Midbrain (tissue), 1 donor: ENCODE measurements at regions not wholly inside any gene's neighbourhood (a gene's known extent, or its start where the extent isn't known, plus 50 kb on each side); places are given as distances from the start of the nearest gene placed in this dataset.
"Not testable (repeated sequence)": the region's sequence is repeated elsewhere in the genome, so short reads cannot be mapped to it uniquely, and the experiment has no call there.

Source experiments
- DNase-seq: peaks from one replicate; lab custom pipeline; 2025; lab: John Stamatoyannopoulos, UW

- DNase-seq = no peak
These were observed 776.6 kb upstream of the CDH9 start for GRCh38 chr5:27814983-27815382.

GRCh38 chr5:27814286-27814685 is 775.9 kb upstream of the CDH9 start:
- no peak for DNase-seq

- no peak for DNase-seq
These were observed 772.1 kb upstream of the CDH9 start for GRCh38 chr5:27810458-27810857.

- DNase-seq = no peak
These were observed 758.8 kb upstream of the CDH9 start for GRCh38 chr5:27797220-27797619.

GRCh38 chr5:27788184-27788583 is 749.8 kb upstream of the CDH9 start:
- no peak for DNase-seq

- DNase-seq = no peak
These were observed 745.9 kb upstream of the CDH9 start for GRCh38 chr5:27784317-27784716.

GRCh38 chr5:27778121-27778520 is 739.7 kb upstream of the CDH9 start:
- no peak for DNase-seq

GRCh38 chr5:27773636-27774035 is 735.2 kb upstream of the CDH9 start:
- no peak for DNase-seq

GRCh38 chr5:27773166-27773565 is 734.8 kb upstream of the CDH9 start:
- DNase-seq = no peak

- no peak for DNase-seq
These were observed 731.5 kb upstream of the CDH9 start for GRCh38 chr5:27769748-27770402.

GRCh38 chr5:27748847-27749246 is 710.5 kb upstream of the CDH9 start:
- no peak for DNase-seq

- DNase-seq = not testable (repeated sequence)
These were observed 705.1 kb upstream of the CDH9 start for GRCh38 chr5:27743383-27743979.

- no peak for DNase-seq
These were observed 704.4 kb upstream of the CDH9 start for GRCh38 chr5:27742805-27743204.

- DNase-seq = no peak
These were observed 696.5 kb upstream of the CDH9 start for GRCh38 chr5:27734838-27735237.

GRCh38 chr5:27733237-27733636 is 694.9 kb upstream of the CDH9 start:
- no peak for DNase-seq

- no peak for DNase-seq
These were observed 688.9 kb upstream of the CDH9 start for GRCh38 chr5:27727254-27727653.

- no peak for DNase-seq
These were observed 684.0 kb upstream of the CDH9 start for GRCh38 chr5:27722337-27722736.

- no peak for DNase-seq
These were observed 670.1 kb upstream of the CDH9 start for GRCh38 chr5:27708534-27708933.

GRCh38 chr5:27706832-27707231 is 668.4 kb upstream of the CDH9 start:
- no peak for DNase-seq

- no peak for DNase-seq
These were observed 667.3 kb upstream of the CDH9 start for GRCh38 chr5:27705661-27706060.

GRCh38 chr5:27701931-27702903 is 663.8 kb upstream of the CDH9 start:
- DNase-seq = no peak

- DNase-seq = no peak
These were observed 662.1 kb upstream of the CDH9 start for GRCh38 chr5:27700526-27700925.

- DNase-seq = no peak
These were observed 644.2 kb upstream of the CDH9 start for GRCh38 chr5:27682600-27682999.
